Nephron progenitor cell (in vitro differentiated cells): ENCODE measurements at regions not wholly inside any gene's neighbourhood (a gene's known extent, or its start where the extent isn't known, plus 50 kb on each side); places are given as distances from the start of the nearest gene placed in this dataset.
"Not testable (repeated sequence)": the region's sequence is repeated elsewhere in the genome, so short reads cannot be mapped to it uniquely, and the experiment has no call there.

Source experiments
- DNase-seq: peaks from one replicate; pipeline ENCODE4 v3.0.0; 2021
- H3K27ac Mint-ChIP-seq: 2 replicates; pipeline ENCODE4 v1.8.0; 2021; ENCODE audit warnings: mild to moderate bottlenecking, moderate library complexity, mixed read lengths
- H3K27me3 Mint-ChIP-seq: 2 replicates; pipeline ENCODE4 v1.8.0; 2021; ENCODE audit warnings: mild to moderate bottlenecking, low read depth, mixed read lengths; ENCODE audit not compliant: poor library complexity
- H3K36me3 Mint-ChIP-seq: 2 replicates; pipeline ENCODE4 v1.8.0; 2021; ENCODE audit warnings: low read depth, mixed read lengths
- H3K4me1 Mint-ChIP-seq: 2 replicates; pipeline ENCODE4 v1.8.0; 2021; ENCODE audit warnings: mixed read lengths
- H3K4me3 Mint-ChIP-seq: 2 replicates; pipeline ENCODE4 v1.8.0; 2021; ENCODE audit warnings: mild to moderate bottlenecking, moderate library complexity, mixed read lengths
- H3K9me3 Mint-ChIP-seq: 2 replicates; pipeline ENCODE4 v1.8.0; 2021; ENCODE audit warnings: mild to moderate bottlenecking, moderate library complexity, mixed read lengths
- CTCF ChIP-seq: fragments of 200-600 bp; sonication (generic); IDR thresholded peaks from 2 replicates; pipeline ENCODE4 v1.5.0; 2021; ENCODE audit warnings: antibody characterized with exemption

- TF ChIP-seq CTCF = no peak
- H3K27ac Mint-ChIP-seq = no peak overlapping the region
- no peak for DNase-seq
- H3K9me3 Mint-ChIP-seq = no peaks in the 10 kb centered on the region
- no peaks in the 10 kb centered on the region for H3K27me3 Mint-ChIP-seq
- no peaks in the 10 kb centered on the region for H3K36me3 Mint-ChIP-seq
- no peaks in the 10 kb centered on the region for H3K4me1 Mint-ChIP-seq
- no peak overlapping the region for H3K4me3 Mint-ChIP-seq
These were observed 142.3 kb upstream of the BET1 start for GRCh38 chr7:94146408-94146807.

DNA sequence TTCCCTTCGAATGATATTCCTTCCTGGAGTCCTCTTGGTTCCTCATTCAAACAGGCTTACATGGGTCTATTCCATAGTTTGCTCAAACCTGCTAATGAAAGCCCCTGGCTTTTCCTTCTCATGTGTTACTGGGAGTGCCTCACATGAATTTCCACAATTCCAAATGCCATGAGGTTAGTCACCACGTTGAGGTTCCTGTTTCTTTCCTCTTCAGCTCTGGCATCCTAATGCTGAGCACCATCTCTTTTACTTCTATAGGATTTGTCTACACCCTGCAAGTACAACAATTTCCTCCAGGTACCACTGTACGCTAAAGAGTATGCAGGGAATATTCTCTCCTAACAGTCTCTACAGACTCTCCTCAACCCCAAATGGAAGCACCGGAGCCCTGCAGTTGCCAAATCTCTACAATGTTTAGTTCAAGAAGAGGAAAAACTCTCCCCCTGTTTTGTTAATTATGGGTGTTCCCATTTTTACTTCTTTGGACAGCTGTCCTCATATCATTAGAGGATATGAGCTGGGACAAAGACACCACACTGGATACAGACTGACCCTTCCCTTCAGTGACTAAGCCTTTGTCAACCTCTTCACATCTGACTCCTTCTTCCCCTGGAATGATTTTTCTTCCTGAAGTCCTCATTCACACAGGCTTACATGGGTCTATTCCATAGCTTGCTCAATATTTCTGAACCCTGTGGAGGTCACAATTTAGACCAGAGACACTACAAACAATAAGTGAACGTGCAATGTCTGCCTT lies 145.8 kb upstream of the BET1 start:
- Mint-ChIP-seq H3K4me3 (no peak overlapping the region), H3K9me3 (no peaks in the 10 kb centered on the region), H3K4me1 (peaks cover 3% of the 10 kb centered on the region), H3K27ac (no peak overlapping the region), H3K27me3 (no peaks in the 10 kb centered on the region), H3K36me3 (no peaks in the 10 kb centered on the region)
- DNase-seq = no peak
- no peak for TF ChIP-seq CTCF

DNA sequence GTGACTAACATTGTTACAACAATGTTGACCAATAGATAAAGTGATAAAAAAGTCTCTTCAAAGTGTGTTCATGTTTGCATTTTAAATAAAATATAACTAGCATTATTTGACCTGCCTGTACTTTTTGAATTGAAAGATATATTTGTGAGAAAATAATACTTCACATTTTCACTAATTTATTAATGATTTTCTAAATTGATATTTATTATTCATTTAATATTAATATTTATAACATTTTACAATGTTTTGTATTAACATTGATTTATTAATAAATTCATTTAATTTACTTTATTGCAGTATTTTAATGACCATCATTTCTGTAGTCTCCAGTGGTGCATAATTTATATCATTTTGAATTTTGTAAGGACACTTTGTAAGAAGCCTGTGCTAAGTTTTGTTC lies 150.0 kb upstream of the BET1 start:
- H3K4me1 Mint-ChIP-seq = peaks cover 6% of the 10 kb centered on the region
- no peaks in the 10 kb centered on the region for H3K36me3 Mint-ChIP-seq
- TF ChIP-seq CTCF = no peak
- H3K27me3 Mint-ChIP-seq = no peaks in the 10 kb centered on the region
- H3K27ac Mint-ChIP-seq = no peak overlapping the region
- no peak overlapping the region for H3K4me3 Mint-ChIP-seq
- no peaks in the 10 kb centered on the region for H3K9me3 Mint-ChIP-seq
- no peak for DNase-seq

- H3K4me1 Mint-ChIP-seq = peaks cover 6% of the 10 kb centered on the region
- no peaks in the 10 kb centered on the region for H3K36me3 Mint-ChIP-seq
- no peak for DNase-seq
- peaks cover 3% of the 10 kb centered on the region for H3K9me3 Mint-ChIP-seq
- peak overlapping the region; percentile 17 for H3K27ac Mint-ChIP-seq
- H3K27me3 Mint-ChIP-seq = no peaks in the 10 kb centered on the region
- TF ChIP-seq CTCF = no peak
- H3K4me3 Mint-ChIP-seq = no peak overlapping the region
These were observed 150.7 kb upstream of the BET1 start for GRCh38 chr7:94154858-94155257.

DNA sequence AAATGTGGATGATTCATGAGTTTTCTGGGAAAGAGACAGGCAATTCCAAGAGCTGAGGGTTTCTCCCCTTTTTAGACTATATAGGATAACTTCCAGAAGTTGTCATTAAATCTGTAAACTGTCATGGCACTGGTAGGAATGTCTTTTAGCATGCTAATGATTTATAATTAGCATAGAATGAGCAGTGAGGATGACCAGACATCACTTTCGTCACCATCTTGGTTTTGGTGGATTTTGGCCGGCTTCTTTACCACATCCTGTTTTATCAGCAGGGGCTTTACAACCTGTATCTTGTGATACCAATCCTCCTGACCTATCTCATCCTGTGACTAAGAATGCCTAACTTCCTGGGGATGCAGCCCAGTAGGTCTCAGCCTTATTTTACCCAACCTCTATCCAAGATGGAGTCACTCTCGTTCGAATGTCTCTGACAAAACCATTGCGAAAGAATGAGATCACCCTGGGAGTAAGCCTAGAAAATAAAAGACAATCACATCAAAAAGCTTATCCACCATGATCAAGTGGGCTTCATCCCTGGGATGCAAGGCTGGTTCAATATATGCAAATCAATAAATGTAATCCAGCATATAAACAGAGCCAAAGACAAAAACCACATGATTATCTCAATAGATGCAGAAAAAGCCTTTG lies 153.6 kb upstream of the BET1 start:
- H3K36me3 Mint-ChIP-seq, H3K4me1 Mint-ChIP-seq, H3K27ac Mint-ChIP-seq, H3K27me3 Mint-ChIP-seq, H3K9me3 Mint-ChIP-seq, DNase-seq, H3K4me3 Mint-ChIP-seq: not testable (repeated sequence)

DNA sequence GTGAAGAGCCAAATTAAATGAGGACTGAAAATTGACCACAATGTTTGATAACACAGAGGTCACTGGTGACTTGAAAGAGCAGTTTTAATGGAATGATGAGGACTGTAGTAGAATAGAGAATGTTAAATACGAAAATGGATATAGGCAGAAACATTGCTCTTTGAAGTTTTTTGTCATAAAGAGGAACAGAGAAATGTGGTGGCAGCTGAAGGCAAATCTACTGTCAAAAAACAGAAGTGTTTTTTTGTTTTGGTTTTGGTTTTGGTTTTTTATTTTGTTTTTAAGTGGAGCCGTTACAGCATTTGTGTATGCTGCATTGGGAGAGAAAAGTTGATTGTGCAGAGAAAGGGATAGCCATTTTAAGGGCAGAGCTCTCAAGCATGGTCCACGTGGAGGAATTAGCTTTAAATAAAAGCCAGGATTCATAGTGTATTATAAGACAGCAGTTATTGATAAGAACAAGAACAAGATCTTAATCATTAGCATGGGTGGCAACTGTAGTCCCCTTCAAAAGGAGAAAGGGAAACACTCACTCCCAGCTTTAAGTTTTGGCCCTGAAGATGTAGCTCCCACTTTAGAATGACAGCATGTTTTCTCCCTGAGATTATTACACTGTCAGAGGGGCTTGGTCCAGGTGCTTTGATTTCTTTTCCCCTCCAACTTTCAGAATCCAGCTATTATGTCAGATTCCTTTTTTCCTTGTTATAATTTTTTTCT lies 156.7 kb upstream of the BET1 start:
- Mint-ChIP-seq H3K27ac (no peak overlapping the region), H3K36me3 (no peaks in the 10 kb centered on the region), H3K9me3 (peaks cover 11% of the 10 kb centered on the region), H3K4me3 (no peak overlapping the region), H3K4me1 (no peaks in the 10 kb centered on the region), H3K27me3 (no peaks in the 10 kb centered on the region)
- DNase-seq = no peak
- TF ChIP-seq CTCF = no peak
